ENCODE measurements at regions not wholly inside any gene's neighbourhood (a gene's known extent, or its start where the extent isn't known, plus 50 kb on each side); places are given as distances from the start of the nearest gene placed in this dataset.
"Not testable (repeated sequence)": the region's sequence is repeated elsewhere in the genome, so short reads cannot be mapped to it uniquely, and the experiment has no call there.

DNA sequence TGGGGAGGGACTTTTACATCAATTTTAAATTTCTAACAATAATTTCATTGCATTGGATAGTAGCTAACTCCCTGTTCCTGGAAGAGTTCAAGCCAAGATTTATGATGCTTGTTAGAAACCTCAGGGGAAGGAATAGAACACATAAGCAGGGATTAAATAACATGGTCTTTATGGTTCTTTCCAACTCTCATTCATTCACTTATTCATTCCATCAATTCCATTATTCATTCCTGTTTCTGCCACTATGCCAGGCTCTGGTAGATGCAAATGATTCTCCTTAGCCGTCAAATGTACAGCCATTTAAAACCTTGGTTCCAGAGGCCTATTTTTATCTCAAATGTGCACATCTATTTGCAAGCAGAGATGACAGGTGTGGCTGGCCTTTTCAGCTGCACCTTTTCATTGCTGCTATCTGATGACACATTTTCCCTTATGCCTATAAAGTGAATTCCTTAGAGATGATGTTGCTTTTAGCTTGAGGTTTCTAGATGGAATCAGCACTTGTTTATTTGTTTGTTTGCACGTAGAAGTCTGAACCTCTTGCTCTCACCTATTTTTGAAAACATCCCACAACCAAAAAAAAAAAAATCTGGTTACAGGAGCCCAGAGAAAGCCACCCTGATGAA is 205.7 kb upstream of the IGFBP3 start:
- no peak for DNase-seq (ENCODE audit: low read depth, low spot score)

- DNase-seq (ENCODE audit: low read depth, low spot score), result no peak
Observed at GRCh38 chr7:46123756-46124343, 202.8 kb upstream of the IGFBP3 start.

GRCh38 chr7:46115410-46115809 is 194.3 kb upstream of the IGFBP3 start:
- no peak for DNase-seq (ENCODE audit: low read depth, low spot score)

DNA sequence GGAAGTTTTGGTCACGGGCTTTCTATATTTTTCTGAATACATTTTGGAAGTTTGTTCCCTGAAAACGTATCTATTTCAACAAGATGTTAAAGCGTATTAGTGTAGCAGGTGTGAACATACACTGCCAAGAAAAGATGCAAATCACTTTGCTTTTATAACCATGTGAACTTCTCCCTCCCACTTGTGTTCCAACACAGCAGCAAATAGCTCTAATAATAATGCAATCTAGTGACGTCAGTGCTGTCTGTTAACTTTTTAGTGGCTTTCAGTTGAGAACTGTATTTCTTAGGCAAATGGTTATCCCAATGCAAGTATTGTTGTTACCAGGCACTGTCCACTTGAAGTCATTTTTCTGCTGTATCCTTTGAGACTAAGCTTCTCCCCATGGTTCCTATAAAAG is 188.4 kb upstream of the IGFBP3 start:
- DNase-seq (ENCODE audit: low read depth, low spot score), result no peak

- no peak for DNase-seq (ENCODE audit: low read depth, low spot score)
Observed at GRCh38 chr7:46108272-46108671, 187.2 kb upstream of the IGFBP3 start.

GRCh38 chr7:46107610-46108217 is 186.6 kb upstream of the IGFBP3 start:
- DNase-seq (ENCODE audit: low read depth, low spot score), result no peak

DNA sequence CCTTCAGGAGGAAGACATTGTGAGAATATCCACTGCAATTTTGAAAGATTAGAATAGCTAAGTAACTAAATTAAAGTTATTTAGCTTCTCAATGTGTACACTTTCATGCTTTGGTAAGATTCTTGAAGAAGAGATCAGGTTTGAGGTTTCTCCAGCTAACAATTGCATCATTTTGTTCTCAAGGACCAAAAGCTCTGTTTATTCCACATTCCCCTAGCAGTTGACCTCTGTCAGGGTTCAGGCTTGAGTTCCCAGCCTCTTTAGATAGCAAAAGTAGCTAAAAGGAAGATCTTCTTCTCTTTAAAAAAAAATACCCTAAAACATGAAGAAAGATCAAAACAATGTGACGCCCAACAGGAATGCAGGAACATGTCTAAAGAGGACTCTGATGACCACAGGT is 179.4 kb upstream of the IGFBP3 start:
- DNase-seq (ENCODE audit: low read depth, low spot score), result no peak

DNA sequence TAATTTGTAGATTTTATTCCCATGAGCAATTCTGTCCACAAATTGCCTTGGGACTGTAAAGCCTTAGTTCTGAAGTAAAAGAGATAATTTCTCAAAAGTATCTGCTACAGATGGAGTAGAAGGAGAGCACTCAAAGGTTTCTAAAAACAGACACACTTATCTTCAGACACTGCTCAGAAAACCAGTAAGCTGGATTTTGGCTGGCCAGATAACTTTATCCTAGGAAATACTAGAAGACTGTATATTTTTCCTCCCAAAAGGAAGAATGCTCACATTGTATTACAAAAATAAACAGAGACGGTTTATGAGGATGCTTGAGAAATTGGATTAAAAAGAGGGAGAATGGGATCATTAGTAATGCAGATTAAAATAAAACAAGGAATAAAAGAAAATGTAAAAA is 178.0 kb upstream of the IGFBP3 start:
- no peak for DNase-seq (ENCODE audit: low read depth, low spot score)

- no peak for DNase-seq (ENCODE audit: low read depth, low spot score)
Observed at GRCh38 chr7:46091071-46091470, 170.0 kb upstream of the IGFBP3 start.

DNA sequence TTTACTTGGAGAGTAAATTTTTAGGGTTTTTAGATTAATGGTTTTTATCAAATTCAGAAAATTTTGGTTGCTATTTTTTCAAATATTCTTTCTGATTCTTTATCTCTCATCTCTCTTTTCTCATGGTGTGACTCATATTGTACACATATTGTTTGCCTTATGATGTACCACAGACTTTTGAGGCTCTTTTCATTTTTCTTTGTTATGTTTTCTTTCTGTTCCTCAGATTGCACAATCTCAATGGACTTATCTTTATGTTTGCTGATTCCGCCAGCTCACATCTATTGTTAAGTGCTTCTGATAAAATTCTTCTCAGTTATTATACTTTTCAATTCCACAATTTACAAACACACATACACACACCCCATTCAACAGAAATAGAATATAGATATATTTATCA is 168.2 kb upstream of the IGFBP3 start:
- DNase-seq (ENCODE audit: low read depth, low spot score), result no peak

DNA sequence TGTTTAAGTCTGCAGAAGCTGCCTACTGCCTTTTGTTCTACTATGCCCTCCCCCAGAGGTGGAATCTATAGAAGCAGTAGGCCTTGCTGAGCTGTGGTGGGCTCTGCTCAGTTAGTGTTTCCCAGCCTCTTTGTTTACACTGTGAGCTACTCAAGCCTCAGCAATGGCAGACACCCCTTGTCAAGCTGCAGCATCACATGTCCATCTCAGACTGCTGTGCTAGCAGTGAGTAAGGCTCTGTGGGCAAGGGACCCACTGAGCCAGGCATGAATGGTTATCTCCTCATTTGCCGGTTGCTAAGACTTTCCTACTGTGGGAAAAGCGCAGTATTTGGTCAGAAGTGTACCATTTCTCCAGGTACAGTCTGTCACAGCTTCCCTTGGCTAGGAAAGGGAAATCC is 167.4 kb upstream of the IGFBP3 start:
- DNase-seq (ENCODE audit: low read depth, low spot score), result not testable (repeated sequence)

DNA sequence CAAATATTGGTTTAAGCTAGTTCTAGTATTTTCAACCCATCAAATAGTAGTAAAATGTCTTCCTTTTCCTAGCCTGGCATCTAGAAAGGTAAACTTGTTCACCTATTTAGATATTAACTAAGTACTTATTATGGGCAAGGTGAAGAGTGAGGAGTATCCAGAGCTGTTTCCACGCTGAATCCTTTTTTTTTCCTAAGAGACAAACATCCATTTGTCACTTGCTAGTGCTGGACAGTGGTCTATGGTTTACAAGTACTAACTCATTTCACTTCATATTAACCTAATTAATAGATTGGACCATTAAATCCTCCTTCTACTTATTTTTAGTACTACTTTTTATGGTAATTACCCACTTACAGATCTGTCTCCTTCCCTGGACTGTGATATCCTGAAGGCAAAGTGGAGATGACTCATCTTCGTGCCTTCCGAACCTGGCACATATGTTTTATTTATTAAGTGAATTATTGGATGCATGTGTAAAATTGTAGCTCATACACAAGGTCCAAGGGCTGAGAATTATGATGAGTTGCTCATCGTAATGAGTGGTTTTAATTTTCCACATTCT is 159.6 kb upstream of the IGFBP3 start:
- DNase-seq (ENCODE audit: low read depth, low spot score), result no peak

GRCh38 chr7:46079421-46079820 is 158.3 kb upstream of the IGFBP3 start:
- DNase-seq (ENCODE audit: low read depth, low spot score), result no peak

DNA sequence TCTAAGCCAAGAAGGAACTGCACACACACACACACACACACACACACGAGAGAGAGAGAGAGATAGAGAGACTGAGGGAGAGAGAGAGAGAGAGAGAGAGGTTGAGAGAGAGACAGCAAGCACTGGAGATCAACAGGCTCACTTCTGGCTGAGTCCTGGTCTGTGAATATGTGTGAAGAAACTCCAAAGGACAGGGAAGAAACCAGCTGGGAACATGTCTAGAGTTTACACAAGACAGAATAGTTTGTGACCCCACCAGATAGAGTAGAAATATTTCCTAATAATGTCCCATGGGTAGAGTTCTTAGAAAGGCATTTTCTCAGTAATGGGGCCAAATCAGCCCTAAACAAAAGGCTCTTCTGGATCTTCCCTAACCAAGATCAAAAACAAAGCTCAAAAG is 155.5 kb upstream of the IGFBP3 start:
- DNase-seq (ENCODE audit: low read depth, low spot score), result no peak

DNA sequence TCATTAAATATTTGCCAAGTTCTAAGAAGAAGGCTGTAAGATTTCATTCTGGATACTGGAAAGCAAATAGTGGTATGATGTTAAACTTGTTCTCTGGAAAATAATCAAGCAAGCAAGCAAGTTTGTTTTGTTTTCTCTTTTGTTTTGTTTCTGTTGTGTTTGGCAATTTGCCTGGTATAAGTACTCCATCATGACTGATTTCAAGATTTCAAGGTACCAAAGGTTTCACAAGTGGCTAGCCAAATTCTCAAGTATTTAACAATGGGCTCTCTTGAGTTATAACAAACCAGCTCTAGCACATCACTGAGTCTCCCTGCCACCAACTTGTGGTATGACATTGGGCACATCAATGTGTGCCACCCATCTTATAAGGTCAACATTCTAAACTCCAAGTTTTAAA is 151.7 kb upstream of the IGFBP3 start:
- no peak for DNase-seq (ENCODE audit: low read depth, low spot score)

GRCh38 chr7:46071601-46072000 is 150.5 kb upstream of the IGFBP3 start:
- no peak for DNase-seq (ENCODE audit: low read depth, low spot score)

- DNase-seq (ENCODE audit: low read depth, low spot score), result no peak
Observed at GRCh38 chr7:46071076-46071475, 150.0 kb upstream of the IGFBP3 start.

DNA sequence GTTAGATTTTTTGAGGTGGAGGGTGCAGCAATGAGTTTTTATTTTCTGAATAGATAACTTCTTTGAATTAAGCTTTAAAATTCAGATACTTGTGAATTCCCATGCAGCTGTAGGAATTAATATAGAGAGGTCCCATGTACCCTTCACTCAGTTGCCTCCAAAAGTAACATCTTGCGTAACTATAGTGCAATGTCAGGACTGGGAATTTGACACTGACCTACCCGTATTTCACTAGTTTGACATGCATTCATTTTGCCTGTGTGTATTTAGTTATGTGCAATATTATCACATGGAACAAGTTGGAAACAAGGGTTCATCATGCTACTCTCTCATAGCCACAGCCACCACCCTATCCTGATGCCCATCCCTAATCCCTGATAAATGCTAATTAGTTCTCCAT is 147.1 kb upstream of the IGFBP3 start:
- no peak for DNase-seq (ENCODE audit: low read depth, low spot score)

DNA sequence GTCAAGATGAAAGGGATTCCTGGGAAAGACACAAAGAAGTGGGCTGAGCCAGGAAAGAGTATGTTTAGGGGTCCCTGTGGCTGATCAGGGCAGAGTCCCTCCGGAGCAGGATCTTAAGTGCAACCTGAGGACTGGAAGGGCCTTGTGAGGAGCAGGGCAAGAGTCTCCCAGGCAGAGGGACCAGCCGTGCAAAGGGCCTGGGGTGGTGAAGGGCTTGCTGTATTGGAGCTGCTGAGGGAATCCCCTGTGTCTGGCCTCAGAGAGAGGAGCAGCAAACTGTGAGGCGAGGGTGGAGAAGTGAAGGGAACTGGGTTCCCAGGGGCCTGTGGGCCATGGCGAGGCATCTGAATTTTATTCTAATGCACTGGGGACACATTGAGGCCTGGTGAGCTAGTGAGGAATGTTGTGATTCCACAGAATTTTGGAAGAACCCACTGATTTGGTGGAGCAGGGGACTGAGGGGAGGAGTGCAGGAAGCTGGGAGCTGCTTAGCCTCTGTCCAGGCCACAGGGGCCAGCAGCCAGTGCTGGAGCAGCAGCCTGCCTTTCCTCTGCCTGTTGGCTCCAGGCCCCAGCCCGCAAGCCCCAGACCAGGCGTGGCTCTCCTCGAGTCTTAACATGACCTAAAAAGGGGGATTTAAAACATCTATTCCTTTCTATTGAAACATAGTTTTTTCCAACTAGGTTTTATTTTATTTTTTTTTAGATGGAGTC is 138.4 kb upstream of the IGFBP3 start:
- no peak for DNase-seq (ENCODE audit: low read depth, low spot score)

GRCh38 chr7:46058086-46058823 is 137.2 kb upstream of the IGFBP3 start:
- no peak for DNase-seq (ENCODE audit: low read depth, low spot score)

DNA sequence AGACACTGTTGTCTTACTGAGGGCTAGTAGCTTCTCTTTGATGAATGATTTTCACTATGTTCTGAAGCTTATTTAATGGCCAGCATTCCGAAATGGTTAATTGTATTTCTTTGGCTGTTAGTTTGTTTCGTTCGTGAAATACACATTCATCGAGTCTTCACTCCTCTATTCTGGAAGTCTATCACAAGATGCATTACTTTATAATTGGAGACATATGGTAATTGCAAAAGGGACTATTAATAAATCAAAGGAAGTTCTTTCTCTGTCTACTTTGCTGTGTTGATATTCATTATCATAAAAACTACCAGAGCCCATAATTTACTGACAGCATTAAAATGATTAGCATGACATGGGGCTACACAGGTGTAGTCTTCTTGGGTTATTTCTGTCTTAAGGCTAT is 133.8 kb upstream of the IGFBP3 start:
- no peak for DNase-seq (ENCODE audit: low read depth, low spot score)

DNA sequence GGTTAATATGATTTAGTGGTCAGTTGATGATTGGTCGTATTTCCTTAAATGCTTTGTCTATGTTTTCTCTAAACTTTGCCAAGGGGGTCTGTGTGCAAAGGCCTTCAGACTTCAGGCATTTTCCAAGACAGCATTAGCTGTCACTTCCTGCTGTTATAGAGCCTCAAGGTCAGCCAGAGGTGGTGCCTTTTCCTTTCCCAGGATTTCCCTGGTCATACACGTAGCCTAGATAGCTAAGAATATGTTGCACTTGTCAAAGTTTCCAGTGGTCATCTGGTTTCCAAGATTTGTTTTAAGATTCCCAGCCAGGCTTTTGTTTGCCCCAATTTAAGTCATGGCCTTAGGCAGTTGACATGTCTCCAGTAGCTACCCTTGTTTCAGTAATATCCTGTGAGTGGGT is 133.2 kb upstream of the IGFBP3 start:
- DNase-seq (ENCODE audit: low read depth, low spot score), result peak; percentile 1

All from pulmonary artery endothelial cell (primary cell).